ENCODE measurements at regions not wholly inside any gene's neighbourhood (a gene's known extent, or its start where the extent isn't known, plus 50 kb on each side); places are given as distances from the start of the nearest gene placed in this dataset.

- no peak for TF ChIP-seq ZNF512 (CRISPR knock-in tag; IDR thresholded peaks at IDR 0.05; ENCODE audit: borderline replicate concordance)
- TF ChIP-seq NFATC4 (CRISPR knock-in tag; IDR thresholded peaks at IDR 0.05): no peak
- no peak for TF ChIP-seq JUN (CRISPR knock-in tag; IDR thresholded peaks at IDR 0.05)
- no peak for TF ChIP-seq IRF1 (CRISPR knock-in tag; IDR thresholded peaks at IDR 0.05)
- 0 out of 2 replicates have a peak, but pooled peaks have one; percentile 8 for TF ChIP-seq USF2 (CRISPR knock-in tag; IDR thresholded peaks at IDR 0.05)
- TF ChIP-seq SP1 (CRISPR knock-in tag; conservative IDR thresholded peaks at IDR 0.05): 0 out of 2 replicates have a peak, but pooled peaks have one; percentile 31
These were observed 71.3 kb downstream of the PHLDA1 start (continued) for GRCh38 chr12:75960086-75960910.

GRCh38 chr12:75959506-75959905 is 72.1 kb downstream of the PHLDA1 start:
- TF ChIP-seq GTF2I (CRISPR knock-in tag; conservative IDR thresholded peaks at IDR 0.05) (0 out of 2 replicates have a peak, but pooled peaks have one; percentile 52), NFYB (CRISPR knock-in tag; conservative IDR thresholded peaks at IDR 0.05; ENCODE audit: low read depth) (no peak), ZNF121 (CRISPR knock-in tag; IDR thresholded peaks at IDR 0.05) (peak; percentile 67; the same call in 1 of the 2 replicates), NR1H2 (CRISPR knock-in tag; IDR thresholded peaks at IDR 0.05) (no peak), JAZF1 (CRISPR knock-in tag; IDR thresholded peaks at IDR 0.05) (no peak), EMX1 (CRISPR knock-in tag; IDR thresholded peaks at IDR 0.05) (0 out of 2 replicates have a peak, but pooled peaks have one; percentile 49), ZNF396 (CRISPR knock-in tag; IDR thresholded peaks at IDR 0.05; ENCODE audit: borderline replicate concordance) (no peak), HMGXB4 (CRISPR knock-in tag; IDR thresholded peaks at IDR 0.05) (no peak), ATF3 (CRISPR knock-in tag; conservative IDR thresholded peaks at IDR 0.05) (no peak), TEAD1 (CRISPR knock-in tag; IDR thresholded peaks at IDR 0.05) (0 out of 2 replicates have a peak, but pooled peaks have one; percentile 1)
- ATAC-seq (no peak), DNase-seq (ENCODE audit: low spot score) (no peak)
- Mint-ChIP-seq H3K36me3 (no peaks in the 10 kb centered on the region), H3K27me3 (ENCODE audit: low read depth) (no peaks in the 10 kb centered on the region), H3K4me3 (peak overlapping the region; percentile 48), H3K9me3 (no peaks in the 10 kb centered on the region), H3K4me1 (peaks cover 69% of the 10 kb centered on the region), H3K27ac (peak overlapping the region; percentile 96)
- ChIA-PET CTCF (interaction anchor here (0.8 to 2.2 kb wide), 4 partner anchors 10 to 75 kb away, joined by 3 to 18 read pairs (median 4); partner anchors contain the start of gene PHLDA1), POLR2A (interaction anchor here (1.0 to 1.9 kb wide), 2 partner anchors 9 to 71 kb away, joined by 5 to 14 read pairs; partner anchors contain the start of gene PHLDA1)

- Mint-ChIP-seq H3K4me1 (peaks cover 69% of the 10 kb centered on the region), H3K36me3 (no peaks in the 10 kb centered on the region), H3K27me3 (ENCODE audit: low read depth) (no peaks in the 10 kb centered on the region), H3K27ac (peak overlapping the region; percentile 96), H3K4me3 (peak overlapping the region; percentile 48), H3K9me3 (no peaks in the 10 kb centered on the region)
- CTCF ChIA-PET: interaction anchor here (0.6 to 2.2 kb wide), 4 partner anchors 10 to 569 kb away, joined by 3 to 18 read pairs (median 4); partner anchors contain the start of gene PHLDA1
- POLR2A ChIA-PET: interaction anchor here (1.9 kb wide), 1 partner anchor 72 kb away, joined by 14 read pairs; the partner anchor contains the start of gene PHLDA1
- ATAC-seq (peak; percentile 79), DNase-seq (ENCODE audit: low spot score) (no peak)
- TF ChIP-seq TEAD1 (CRISPR knock-in tag; IDR thresholded peaks at IDR 0.05) (0 out of 2 replicates have a peak, but pooled peaks have one; percentile 42), KAT7 (CRISPR knock-in tag; IDR thresholded peaks at IDR 0.05; ENCODE audit: borderline replicate concordance) (no peak), MAX (CRISPR knock-in tag; IDR thresholded peaks at IDR 0.05) (no peak), ZNF121 (CRISPR knock-in tag; IDR thresholded peaks at IDR 0.05) (no peak), ZNF512 (CRISPR knock-in tag; IDR thresholded peaks at IDR 0.05; ENCODE audit: borderline replicate concordance) (no peak), NFYB (CRISPR knock-in tag; conservative IDR thresholded peaks at IDR 0.05; ENCODE audit: low read depth) (no peak), ZNF219 (CRISPR knock-in tag; IDR thresholded peaks at IDR 0.05; ENCODE audit: borderline replicate concordance) (no peak), EMX1 (CRISPR knock-in tag; IDR thresholded peaks at IDR 0.05) (no peak), PRDM15 (CRISPR knock-in tag; IDR thresholded peaks at IDR 0.05) (peak; percentile 46; the same call in 1 of the 2 replicates)
These were observed 72.5 kb downstream of the PHLDA1 start for GRCh38 chr12:75959060-75959459.

All from WTC11 (cell line).